NOMO-1 treated with DMSO at 0.1 percent for 48 hours (cell line): ENCODE measurements at regions not wholly inside any gene's neighbourhood (a gene's known extent, or its start where the extent isn't known, plus 50 kb on each side); places are given as distances from the start of the nearest gene placed in this dataset.

Source experiments
- DNase-seq: peaks from one replicate; lab custom pipeline; 2025; ENCODE audit not compliant: unreplicated experiment; lab: John Stamatoyannopoulos, UW

DNA sequence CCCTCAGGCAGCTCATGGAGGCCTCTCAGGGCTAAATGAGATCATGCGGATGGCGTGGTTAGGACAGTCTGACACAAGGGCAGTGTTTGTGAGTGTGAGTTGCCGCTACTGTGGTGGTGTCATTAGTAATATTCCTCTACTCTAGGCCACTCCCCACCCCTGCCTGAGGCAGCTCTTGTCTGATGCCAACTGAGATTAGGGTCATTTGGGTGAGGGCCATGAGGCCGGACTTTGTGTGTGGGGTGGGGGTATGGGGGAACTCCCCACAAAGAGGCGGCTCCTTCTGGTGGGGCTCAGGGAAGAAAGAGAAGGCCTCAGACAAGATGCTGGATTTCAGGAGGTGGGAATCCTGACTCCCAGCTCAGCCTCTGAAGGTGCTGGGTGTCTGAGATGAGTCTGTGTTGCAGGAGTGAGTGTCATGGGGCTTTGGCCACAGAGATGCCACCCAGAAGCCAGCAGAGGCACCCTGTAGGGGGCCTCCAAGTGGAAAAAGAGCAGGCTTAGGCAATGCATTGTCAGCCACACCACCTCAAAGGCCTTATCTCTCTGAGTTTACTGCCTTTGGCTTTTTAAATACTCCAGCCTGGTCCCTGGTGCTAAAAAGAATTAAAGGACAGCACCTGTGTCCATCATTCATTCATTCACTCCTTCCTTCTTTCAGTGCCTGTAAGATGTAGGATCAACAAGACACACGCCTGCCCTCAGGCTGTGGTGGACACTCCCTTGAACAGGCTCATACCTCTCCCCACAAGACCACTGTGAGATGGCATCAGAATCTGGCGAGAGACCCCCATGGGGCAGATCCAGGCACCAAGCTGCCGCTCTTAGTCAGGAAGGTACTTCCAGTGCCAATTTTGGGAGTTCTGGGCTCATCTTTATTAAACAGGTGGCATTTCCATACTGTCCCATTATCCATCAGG is 175.2 kb downstream of the MRPL14 start:
- DNase-seq, result peak; percentile 18

DNA sequence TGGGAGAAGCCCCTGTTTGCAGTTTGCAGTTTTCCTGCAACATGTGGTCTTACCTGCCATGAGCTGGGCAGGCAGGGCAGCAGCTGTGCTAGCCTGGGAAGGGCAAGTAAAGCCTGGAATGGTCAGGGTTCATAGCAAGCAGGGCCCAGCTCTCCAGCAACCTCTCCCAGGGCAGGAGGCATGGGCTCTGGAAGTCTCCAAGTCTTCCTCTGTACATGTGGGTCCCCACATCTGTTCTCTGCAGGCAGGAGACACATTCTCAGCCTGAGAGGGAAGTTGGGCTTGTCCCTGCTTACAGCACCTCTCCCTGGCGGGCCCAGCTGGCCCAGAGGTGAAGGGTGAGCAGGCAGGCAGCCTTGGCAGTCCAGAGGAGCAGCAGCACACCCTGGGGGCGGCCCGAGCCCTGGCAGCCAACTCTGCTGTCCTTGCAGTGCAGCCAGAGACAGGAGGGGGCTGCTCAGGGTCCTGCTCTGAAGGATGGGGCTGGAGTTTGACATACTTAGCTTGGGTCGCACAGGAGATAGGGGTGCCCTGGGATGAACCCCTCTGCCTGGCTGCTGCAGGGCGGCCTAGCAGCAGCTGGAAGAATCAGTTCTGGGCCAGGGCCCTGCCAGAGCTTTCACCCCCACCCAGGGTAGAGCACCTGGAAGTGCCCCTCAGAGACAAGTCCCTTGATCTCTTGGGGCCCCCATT is 176.0 kb downstream of the MRPL14 start:
- DNase-seq, result peak; percentile 86

DNA sequence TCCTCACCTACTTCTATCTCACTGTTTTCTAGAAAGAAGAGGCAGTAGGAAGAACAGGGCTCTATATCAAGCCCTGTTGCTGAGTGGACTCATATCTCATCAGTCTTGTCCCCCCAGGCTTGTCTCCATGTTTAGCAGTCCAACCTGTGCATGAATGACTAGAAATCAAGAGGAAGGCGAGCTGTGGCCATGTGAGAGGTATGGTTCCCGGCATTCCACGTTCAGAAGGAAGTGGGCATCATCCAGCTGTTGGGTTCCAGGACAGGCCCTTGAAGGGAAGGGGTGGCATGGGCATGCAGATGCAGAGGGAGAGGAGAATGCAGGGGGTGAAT is 176.6 kb downstream of the MRPL14 start:
- no peak for DNase-seq

DNA sequence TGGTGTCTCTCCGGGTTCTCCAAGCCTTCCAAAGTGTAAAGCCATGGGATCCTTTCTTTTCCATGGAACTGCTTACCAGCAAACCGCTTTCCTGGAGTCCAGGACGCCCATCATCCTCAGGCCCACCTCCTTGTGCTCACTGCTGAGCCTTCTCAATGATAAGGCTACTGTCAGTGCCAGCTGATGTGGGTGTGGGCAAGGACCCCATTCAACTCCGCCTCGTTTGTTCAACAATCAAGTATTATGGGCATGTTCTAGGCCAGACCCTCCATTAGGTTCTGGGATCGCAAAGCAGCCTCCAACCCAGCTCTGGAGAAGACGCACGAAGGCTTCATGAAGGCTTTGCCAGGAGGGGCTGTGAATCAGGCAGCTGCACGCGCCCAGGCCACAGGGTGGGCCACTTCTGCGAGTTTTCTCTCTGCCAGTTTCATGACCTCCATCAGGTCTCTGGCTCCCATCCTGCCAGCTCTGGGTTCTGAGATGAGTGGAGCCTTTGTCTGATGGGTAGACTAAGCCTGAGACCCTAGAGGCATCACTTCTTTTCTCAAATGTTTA is 177.1 kb downstream of the MRPL14 start:
- no peak for DNase-seq

DNA sequence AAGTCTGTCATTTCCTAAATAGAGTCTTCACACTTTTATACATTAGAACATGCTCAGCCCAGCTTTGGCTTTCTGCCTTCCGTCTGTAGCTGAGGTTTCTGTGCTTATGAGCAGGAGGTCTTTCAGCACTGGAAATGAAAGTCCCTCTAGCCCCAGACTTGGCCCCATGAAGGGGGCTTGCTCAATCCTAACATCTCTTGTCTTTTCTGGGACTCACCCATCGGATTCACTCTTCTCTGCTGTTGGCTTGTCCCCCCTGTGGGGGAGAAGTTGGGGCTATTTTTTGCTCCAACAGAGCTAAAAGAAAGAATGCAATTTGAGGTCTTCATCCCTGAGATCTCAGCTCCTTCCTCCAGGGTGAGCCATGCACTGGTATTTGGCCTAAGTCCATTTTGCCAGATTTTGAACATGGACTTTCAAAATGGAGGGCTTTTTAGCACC is 177.7 kb downstream of the MRPL14 start:
- DNase-seq, result no peak

DNA sequence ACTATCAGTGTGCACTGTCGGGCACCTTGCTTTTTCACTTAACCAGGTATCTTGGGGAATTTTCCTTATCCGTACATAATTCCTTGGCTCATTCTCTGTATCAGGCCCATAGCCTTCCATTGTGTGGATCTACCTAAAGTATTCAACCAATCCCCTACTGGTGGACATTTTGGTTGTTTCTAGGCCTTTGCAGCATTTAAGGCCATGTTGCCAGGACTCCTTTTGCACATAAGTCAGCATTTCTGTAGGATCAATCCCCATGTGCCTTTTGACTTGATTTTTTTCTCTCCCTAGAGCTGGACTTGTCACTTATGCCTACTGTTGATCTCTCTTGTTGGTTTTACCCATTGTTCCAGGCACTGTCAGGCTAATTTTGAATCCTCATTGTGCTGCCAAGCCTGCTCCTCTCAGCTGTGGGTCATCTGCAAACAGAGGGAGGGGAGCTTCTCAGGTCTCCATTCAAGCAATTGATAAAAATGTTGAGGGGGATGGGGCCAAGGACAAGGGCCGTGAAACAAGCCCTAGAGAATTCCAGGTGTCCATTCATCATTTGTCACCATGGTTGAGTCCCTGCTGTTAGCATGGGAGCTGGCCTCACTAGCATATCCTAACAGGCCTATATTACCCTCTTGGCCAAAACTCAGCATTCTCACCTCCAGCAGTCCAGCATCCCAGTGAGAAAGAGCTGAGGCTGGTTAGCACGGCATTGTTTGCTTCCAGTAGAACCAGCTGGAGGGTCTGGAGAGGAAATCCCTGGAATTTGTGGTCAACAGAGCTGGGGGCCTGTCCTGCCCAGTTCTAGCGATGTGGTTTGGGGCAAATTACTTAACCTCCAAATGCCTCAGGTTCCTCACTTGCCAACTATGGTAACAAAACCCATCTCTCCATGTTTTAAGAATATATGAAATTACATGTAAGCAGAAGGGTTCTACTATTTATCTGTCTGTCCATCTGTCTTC is 178.4 kb downstream of the MRPL14 start:
- DNase-seq, result no peak

DNA sequence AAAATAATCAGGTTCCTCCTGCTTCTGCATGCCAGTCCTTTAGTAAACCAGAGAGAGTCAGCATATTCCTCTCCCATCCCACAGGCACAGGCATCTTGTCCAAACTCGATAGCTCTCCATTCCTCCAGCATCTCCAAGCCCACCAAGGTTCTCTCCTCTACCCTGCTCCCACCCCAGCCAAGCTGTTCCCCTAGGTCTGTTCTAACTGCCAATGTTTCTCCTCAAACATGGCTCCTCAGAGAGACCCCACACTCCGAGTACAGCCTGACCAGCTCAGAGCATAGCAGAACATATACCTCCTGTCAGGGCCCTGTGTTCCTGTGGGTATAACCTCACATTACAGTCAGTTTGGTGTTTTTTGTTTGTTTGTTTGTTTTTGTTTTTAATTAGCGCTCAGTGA is 177.8 kb downstream of the VEGFA start:
- DNase-seq, result no peak

DNA sequence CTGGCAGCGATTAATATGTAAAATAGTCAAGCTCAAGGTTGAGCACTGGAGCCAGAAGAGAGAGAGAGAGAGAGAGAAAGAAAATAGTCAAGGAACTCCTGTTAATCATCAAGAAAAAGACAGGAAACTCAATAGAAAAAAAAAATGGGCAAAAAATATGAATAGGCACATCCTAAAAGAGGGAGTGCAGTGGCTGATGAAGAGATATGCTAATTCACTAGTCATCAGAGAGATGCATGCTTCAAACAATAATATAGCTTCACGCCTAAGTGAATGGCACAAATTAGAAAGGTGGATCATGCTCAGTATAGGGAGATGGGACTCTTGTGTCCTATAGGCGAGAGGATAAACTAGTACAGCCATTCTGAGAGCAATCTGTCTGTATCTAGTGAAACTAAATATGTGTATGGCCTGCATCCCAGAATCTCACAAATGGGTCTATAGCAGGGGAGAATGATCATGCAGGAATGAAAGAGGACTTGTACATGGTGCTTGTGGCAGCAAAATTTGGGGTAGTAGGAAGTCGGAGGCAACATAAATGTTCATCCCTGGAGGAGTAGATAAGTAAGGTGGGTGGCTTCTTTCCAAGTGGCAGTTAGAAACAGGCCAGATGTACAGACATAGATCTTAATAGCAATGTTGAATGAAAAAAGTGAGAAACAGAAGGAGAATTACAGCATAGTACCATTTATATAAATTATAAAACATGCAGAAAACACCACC is 176.8 kb downstream of the VEGFA start:
- DNase-seq, result no peak

DNA sequence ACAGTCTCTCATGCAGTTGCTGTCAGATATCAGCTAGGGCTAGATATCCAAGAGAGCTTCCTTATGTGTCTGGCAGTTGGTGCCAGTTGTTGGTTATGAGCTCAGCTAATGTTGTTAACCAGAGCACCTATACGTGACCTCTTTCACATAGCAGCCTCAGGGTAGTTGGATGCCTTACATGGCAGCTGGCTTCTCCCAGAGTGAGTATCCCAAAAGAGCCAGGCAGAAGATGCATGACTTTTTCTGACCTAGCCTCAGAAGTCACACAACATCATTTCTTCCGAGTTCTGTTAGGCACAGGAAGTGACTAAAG is 175.7 kb downstream of the VEGFA start:
- no peak for DNase-seq

DNA sequence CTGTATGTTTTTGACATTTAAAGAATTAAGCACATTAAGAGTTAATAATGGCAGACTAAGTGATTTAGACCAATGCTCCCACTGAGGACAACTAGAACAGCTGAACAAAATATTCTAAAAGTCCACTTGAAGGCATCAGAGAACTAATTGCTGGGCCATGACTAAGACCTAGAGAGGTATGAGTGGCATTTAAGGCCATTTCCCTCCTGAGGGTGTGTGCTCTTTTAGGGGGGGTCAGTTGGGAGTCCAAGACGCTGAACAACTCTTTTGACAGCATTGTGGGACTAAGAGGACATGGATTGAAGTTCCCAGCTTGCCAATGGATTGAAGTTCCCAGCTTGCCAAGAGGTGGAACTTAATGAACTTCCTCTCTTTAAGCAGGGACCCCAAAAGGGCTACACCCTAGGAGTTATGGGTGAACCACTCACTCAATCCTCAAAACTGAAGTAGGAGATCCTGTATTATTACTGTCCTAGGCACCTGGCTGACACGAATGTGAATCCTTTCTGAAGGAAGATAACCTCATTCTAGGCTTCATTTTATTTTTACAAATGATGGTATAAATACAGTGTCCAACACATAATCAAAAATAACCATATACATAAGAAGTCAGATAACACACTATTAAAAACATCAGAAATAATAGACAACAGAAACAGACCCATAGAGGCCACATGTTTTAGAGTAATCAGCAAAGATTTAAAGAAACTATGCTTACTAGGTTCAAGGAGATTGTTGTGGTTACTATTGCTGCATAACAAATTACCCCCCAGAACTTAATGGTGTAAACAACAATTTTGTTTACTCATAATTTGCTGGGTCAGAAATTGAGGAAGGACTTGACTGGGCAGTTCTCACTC is 175.1 kb downstream of the VEGFA start:
- DNase-seq, result no peak

DNA sequence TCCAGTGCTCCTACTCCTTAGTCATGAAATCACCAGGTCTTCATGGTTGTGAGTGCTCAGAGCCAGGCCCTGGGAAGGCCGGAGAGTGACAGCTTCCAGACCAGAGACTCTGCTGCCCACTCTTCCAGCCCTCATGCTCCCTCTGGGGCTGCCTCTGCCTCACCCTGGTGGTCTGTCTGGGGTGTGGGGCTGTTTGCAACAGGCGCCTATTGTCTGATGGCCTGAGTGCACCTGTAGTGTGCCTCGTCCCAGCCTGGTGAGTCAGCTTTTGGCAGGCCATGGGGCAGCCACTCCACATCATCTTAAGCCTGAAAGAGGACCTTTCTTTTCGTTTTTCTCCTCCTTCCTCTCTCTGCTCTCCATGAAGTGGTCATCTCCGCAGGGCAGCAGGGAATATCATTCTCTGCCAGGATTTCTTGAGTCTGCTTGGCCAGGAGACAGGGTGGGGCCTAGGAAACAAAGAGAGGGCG is 173.8 kb downstream of the VEGFA start:
- no peak for DNase-seq

DNA sequence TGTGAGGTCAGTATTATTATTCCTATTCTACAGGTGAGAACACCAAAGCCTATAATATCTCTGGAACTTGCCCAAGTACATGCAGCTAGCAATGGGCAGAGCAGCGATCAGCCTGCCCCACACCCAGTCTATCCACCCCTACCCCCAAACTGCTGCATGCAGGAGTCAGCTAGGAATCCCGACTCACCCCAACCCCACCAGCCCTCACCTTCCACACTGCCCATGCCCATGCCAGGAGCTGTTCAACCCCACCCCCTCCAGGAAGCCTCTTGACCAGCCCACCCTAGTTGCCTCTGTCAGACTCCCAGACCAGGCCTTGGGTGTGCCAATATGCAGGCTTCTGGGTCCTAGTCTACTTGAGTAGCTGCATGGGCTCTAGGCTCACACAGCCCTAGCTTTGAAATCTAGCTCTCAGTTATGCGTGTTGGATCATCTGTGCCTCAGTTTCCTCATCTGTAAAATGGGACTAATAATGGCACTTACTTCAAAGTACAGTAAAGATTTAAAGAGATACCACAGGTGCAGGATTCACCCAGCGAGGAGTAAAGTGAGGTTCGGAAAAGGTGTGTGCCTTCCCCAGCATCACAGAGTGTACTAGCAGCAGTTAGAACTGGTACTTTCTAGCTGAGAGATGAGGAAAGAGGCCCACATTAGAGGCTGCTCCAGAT is 173.2 kb downstream of the VEGFA start:
- DNase-seq, result no peak

DNA sequence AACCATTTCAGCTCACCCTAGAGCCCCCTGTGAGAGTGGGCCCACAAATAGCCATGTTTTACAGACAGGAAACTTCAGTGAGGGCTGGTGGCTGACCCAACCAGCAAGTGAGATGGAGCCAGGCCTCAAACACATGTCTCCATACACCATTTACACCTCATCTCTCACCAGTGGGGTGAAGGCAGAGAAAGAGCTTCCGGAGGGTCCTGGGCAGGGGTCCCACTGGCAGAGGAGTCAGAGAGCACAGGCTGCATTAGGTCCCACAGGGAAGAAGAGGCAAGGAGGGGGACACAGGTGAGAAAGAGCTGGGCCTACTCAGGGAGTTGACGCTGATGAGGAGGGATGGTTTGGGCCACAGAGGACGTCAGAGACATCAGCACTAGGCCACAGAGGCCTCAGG is 172.6 kb downstream of the VEGFA start:
- DNase-seq, result no peak

DNA sequence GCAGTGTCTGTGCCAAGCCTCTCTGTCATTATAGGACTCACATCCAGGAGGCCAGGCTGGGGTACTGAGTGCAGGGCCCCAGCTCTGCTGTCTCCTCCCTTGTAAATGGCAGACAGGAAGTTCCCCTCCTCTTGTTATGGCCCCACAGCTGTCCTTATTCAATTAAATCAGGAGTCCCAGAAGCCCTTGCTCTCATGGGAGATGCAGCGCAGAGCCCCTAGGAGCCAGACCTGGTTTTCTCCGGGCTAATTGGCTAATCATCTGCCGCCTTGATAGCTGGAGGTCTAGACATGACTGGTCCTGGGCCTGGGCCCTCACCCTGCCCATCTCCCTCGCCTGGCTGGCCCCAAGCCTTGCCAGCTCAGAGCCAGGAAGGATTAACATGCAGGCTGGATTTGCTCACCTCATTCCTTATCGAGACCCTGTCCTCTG is 172.0 kb downstream of the VEGFA start:
- no peak for DNase-seq

DNA sequence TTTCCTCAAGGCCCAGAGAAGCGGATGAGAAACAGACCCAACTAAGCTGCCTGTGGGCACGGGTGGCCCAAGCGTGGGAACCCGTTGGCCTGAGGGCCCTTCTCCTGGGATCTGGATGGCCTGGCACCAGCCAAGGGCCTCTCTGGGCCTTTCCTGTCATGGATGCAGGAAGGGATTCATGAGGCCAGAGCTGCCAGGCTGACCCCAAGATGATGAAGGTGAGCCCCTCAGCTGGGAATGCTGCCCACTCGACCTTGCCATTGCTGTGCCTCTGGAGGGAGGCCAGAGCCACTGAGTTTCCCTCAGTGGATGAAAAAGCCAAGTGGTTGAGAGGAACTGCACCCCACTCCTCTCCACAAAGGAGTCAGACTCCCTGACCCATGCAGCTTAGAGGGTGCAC is 171.2 kb downstream of the VEGFA start:
- no peak for DNase-seq

DNA sequence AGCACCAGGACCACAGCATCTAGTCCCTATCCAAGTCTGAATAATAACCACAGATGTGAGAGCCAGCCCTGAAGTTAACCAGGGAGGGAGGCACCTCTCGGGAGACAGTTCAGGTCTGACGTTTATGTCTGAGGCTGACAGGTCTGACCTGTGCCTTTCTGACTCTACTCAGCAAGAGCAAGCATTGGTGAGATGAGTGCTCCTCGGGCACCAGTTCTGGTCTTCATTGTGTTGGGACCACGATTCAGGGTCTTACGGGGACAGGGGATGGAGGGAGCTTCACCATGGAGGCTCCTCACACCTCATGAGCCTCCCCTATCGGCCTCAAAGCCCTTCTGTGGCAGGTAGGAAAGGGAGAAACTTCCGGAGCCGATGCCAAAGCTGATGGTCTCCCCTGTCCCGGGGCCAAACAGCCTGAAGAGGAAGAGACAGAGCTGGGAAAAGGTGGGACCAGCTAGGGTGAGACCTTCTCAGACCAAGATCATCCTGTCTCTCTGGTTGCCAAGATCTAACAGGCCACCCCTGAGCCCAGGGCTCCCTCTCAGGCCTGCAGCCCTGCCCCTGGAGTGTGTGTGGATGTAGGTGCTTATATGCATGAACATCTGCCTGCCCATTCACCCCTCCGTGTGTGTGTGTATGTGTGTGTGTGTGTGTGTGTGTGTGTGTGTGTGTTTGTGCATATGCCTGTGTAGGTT is 170.5 kb downstream of the VEGFA start:
- no peak for DNase-seq

DNA sequence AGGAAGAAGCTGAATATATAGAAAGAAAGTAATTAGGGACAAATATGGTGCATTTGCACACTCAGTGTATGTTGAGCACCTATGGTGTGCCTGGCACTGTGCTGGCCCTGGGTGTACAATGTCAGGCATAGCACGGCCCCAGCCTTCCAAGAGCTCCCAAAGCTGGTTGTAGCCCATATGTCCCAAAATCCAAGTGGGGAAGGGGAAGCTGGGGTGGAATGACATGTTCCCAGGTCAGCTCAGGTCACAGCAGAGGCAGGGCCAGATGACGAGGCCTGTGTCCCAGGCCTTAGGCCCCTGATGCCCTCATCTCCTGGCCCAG is 170.0 kb downstream of the VEGFA start:
- DNase-seq, result no peak

DNA sequence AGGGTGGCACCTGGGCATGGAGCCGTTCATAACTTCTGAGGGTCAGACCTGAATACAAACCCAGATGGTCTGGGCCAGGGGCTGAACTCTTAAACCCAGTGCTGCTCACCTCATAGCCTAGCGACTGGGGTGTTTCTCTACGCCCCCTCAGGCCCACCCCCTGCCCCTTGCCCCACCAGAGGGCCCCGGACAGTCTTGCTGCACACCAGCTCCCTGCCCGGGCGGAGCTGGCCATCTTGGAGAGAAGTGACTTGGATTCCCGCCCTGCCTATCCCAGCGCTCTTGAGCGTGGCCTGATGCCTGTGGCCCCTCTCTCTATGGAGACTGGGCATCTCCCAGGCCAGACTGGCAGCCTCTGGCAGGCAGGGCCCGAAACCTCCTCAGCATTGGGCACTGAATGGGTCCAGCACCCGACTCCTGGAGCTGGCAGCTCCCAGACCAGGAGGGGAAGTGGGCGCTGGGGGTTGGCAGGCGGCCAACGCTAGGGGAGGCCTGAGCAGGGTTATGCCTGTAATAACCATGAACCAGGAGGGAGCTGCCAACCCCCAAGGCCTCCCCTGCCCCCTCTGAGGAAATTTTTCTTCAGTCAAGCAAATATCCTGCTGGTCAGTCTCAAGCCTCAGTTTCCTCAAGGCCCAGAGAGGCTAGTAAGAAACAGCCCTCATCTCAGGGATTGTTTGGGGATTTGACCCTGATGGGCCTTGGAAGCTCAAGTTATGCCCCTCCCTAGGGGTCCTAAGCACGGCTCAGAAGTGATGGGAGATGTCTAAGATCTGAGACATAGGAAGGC is 169.5 kb downstream of the VEGFA start:
- no peak for DNase-seq
